Inflammatory macrophage (primary cell): ENCODE measurements at regions not wholly inside any gene's neighbourhood (a gene's known extent, or its start where the extent isn't known, plus 50 kb on each side); places are given as distances from the start of the nearest gene placed in this dataset.
A peak's percentile ranks its signal among the peaks of the same experiment; 100 is the strongest.

Source experiments
- DNase-seq, 2 donors: peaks; one replicate each; pipeline ENCODE4 v3.0.0-alpha.2; 2020 to 2022

DNA sequence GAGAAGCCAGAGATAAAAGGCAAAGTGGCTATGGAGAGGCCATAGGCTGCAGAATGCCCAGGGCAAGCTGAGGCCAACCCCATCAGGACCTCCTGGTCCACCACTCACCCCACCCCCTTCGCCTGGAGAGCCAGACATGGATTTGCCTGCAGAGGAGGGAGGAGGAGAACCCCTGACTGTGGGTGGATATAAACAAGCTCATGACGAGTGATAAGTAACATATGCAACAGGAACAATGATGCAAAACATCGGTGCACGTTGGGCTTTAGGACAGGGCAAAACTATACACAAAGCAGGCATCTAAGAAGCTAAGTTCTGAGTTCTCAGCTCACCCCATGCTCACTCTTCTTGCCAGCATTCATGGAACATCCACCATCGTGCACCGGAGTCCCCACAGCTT, 150.3 kb downstream of the ETS2 start:
- DNase-seq = peak; percentile 15 to 57

DNA sequence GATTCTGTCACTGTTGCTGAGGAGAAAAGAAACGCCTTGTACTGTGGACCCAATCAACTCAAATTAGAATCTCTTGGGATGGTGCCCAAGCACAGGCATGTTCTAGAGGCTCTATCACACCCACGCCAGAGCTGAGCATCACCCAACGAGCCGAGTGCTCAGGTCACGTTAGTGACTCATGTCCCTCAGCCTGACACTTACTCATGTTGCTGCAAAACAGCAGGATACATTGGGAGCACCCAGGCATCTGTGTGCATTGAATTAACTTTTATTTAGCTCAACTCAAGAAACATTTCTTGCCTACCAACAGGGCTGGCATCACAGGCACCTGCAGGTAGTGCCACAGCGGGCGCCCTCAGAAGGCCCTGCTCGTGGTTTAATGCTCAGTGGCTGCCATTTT, 149.8 kb downstream of the ETS2 start:
- DNase-seq = peak; percentile 58 to 83

DNA sequence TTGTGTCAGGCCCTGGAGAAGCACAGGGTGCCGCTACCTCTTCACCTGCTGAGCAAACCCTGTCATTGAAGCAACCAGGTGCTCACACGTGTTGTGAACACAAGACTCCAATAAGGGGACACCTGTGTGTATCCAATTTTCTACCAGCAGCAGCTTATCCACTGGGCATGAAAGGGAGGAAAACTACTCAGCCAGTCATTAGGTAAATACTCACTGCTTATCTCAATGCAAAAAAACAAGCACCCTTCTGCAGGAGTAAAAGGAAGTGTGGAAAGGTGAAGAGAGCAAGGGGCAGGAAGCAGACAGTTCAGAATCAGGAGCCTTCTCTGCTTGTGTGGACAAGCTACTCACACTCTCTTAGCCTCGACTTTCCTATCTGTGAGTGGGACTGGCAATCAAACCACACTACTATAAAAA, 148.9 kb downstream of the ETS2 start:
- DNase-seq = no peak

DNA sequence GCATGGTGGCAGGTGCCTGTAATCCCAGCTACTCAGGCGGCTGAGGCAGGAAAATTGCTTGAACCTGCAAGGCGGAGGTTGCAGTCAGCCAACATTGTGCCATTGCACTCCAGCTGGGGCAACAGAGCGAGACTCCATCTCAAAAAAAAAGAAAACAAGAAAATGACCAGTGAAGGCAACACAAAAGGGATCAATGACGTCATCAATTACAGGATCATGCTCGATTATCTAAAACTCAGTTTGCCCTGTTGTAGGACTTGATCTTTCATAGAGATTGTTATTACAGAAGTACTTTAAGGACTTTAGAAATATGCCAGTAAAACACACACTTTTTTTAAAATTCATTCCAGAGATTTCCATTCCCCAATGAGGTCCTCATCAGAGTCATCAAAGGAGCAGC, 147.8 kb downstream of the ETS2 start:
- no peak for DNase-seq

DNA sequence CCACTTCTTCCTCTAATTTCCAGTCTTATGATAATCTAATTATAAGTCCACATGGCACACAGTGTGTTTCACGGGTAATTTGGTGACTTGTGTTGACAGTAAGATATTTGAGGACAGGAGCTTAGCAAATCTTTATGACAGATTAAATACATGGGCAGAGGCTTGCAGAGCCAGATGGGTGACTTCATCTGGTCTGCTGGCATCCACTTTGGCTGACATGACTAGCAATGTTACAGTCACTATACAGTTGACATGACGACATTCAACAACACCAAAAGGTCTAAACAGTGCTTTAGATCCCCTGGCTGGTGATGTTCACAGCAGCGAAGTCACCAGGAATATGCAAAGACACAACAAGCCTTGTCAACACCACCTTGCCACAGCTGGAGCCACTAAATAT, 147.2 kb downstream of the ETS2 start:
- peak in 1 of 2 donors; percentile 9 for DNase-seq

DNA sequence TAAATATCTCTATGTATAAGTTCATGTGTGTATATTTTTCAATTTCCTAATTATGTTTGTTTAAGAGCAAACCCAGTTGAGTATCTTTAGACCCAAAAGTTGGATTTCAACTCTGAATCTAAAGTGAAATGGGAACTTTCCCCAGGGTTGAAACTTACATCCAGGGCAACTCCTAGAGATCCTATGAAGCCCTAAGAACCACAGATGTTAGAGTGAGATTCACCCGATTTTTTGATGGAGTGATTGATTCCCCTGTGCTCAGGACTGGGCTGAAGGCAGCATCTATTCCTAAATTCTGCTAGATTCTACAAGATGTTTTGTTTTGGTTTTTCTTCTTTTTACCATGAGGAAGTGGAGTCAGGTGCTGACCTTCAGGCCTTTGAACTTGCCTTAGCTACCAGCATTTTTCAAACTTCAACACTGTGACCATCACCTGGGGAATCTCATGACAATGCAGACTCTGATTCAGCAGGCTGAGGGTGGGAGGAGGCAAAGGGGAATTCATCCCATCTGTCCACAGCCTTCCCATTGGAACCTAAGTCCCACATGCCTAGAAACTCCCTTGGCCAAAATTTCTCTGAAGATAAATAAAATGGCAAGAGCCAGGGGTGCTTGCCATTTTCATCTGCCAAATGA, 145.5 kb downstream of the ETS2 start:
- no peak for DNase-seq

DNA sequence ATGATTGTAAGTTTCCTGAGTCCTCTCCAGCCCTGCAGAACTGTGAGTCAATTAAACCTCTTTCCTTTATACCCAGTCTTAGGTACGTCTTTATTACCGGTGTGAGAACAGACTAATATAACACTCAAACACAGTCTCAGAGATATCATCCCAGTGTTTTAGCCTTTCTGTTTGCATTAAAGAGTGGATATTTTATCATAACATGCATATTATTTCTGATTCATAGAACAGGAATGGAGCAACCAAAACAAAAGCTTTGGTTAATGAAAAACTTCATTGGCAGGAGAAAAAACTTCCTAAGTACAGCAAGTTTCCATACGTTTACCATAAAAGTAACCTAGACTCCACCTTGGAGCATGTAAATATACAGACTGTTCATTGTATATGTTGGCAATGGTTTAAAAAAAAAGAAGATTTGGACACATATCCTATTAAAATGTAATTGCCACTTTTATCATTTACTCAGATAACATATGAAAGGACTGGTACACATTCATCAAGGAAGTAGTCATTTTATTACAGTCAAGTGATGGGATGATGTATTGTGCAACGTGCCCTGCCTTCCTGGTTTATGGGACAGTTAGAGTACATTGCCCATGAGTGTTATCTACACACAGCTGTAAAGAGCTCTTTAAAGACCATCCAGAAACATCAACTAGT, 144.8 kb downstream of the ETS2 start:
- DNase-seq = peak; percentile 34 to 38

DNA sequence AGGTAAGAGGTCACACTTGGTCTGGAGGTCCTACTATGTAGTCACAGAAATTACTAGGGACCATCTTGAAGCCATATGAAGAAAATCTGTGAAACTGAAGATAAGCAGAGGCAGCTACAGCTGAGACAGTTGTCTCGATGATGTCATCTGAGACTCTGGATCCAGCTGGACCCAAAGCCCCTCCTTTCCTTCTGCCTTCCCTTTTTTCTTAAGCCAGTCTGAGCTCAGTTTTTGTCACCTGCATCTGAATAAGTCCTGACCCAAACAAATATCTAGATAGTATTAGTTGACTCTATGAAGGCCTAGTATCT, 143.3 kb downstream of the ETS2 start:
- DNase-seq = no peak

DNA sequence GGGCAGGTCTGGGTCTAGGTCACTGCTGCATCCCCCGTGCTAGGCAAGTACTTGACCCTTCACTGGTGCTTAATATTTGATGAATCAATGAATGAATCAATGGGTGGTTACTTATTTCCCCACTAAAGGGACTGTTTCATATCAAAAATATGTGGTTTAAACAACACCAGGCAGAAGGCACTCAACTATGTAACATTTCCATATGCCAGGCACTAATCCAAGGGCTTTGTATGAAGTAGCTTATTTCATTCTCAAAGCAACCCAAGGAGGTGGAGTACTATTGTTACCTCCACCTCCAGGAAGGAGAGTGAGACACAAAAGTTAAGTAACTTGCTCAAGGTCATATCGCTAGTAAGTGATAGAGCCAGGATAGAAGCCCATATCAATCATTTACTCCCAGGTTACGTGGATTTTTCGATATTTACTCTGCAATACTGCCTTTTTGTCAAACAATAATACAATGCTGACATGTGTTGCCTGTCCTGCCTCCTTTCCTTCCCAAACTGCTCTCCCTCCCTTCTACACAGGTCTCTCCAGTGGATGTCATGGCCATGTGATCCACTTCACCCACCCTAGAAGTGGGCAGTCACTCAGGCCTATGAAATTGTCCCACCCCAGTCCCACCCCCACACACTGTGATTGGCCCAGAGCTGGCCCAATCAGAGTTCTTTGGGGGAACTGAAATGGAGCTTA, 142.8 kb downstream of the ETS2 start:
- no peak for DNase-seq

DNA sequence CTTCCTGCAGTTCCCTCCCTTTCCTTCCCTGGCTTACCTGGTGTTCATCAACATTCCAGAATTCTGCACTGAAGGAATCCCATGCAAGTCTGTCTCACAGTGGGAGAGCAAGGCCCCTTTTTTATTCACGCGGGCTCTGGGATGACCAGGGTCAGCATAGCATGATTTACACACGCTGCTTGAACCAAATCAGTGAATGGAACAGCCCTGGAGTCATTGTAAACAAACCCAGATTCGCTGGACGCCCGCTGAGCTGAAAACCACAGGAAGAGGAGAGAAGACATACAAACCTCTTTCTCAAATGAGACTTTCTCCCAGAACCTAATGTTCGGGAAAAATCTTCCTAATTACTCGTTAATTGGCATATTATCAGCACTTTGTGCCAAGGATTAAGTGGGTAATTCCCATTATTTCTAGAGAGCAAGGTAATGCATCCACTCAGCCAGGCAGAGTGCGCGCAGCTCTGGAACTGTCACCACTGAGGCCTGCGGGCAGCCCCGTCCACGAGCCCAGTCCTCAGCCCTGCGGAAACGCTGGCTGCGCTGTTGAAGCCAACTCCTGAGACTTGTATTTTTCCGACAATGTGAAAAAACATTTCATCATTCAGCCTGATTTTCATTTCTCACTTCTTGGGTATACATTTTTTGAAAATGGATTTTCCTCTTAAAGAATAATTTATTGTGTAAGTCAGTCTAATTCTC, 140.0 kb downstream of the ETS2 start:
- DNase-seq = no peak

DNA sequence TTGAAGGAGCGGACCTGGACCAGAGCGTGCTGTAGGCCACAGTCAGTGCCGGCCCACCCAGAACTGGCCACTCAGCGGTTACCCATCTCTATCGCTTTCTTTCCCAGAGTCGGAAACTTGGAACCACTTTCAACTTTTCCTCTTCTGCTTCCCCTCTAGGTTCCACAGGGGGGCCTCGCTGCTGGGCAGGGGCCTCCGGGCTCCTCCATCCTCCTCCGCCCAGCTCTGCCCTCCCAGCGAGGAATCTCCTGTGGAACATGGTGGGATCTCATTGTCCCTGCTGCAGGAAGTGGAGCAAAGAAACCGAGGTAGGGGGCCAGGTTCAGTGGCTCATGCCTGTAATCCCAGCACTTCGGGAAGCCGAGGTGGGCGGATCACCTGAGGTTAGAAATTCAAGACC, 139.2 kb downstream of the ETS2 start:
- no peak for DNase-seq

DNA sequence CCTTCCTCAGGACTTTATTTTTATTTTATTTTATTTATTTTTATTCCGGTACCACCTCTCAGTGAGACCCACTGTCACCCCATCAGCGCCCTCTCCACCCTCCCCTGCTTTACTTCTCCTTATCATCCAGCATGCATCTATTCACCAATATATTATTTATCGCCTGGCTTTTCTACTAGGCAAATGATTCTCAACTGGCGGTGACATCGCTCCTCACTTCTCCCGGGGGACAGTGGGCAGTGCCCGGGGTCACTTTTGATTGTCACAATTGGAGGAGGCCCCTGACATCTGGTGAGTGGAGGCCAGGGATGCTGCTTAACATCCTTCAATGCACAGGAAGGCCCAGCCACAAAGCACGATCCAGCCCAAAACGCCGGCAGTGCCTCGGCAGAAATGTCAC, 138.7 kb downstream of the ETS2 start:
- no peak for DNase-seq

DNA sequence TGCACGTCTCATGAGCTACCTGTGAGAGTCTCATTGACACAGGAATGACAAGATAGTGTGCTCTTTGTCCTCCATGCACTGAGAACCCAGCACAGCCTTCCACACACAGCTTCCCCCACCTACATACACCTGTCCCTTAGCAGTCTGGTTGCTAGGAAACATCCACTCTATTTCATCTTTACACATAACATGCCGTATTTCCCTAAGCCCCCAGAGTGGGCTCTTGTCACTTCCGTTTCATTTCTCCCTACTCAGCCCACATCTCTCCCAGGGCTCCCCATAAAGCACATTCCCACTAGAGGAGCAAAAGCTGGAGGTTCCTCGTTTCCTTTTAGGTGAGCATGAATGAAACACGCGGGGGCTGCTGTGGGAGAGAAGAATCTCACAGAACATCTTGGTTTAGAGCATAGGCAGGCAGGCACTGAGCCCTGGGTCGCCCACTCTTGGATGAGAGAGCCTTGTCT, 137.1 kb downstream of the ETS2 start:
- DNase-seq = no peak

DNA sequence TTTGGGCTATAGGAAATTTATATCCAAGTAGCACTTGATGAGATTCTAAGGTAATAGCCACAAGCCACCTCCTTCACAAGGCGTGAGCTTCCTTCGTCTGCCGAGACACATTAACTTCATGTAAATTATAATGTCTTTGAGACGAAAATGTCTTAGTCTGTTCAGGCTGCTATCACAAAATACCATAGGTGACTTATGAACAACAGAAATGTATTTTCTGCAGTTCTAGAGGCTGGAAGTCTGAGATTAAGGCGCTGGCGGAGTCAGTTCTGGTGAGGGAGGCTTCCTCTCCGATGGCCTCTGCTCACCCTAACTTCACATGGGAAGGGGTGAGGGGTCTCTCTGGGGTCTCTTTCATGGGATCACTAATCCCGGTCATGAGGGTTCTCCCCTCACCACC, 133.0 kb downstream of the ETS2 start:
- DNase-seq = no peak

DNA sequence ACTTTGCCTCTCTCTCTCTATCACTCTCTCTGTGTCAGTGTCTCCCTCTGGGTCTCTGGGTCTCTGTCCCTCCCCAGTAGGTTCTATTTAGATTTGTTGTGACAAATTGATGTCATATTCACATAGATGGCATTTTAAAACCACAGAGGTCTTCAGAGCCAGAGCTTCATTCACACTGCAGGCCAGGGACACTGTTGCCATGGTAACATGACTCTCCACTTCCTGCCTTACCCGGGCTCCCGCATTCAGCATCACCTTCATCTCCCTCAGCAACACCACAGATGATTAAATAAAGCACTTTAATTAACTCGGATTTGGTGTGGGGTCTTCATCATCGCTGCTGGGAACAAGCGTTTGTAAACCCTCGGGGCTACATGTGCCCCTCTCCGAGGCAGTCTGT, 132.6 kb downstream of the ETS2 start:
- no peak for DNase-seq

DNA sequence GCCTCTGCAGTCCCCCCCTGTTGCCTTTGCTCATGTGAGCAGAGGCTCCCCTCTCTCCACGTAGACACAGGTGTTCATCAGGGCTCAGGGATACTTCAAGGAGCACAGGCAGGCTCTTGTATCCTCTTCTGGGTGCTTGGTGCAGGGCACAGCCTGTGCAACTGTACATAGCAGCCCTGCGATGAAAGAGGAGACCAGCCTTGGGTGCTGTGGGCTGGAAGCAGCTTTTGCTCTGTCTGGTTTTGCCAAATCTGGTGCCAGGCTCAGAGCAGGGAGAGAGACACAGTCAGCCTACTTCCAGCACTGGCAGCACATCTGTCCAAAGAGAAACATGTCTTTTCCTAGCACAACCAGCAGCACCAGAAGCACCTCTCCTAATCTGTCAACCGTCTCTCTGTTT, 132.1 kb downstream of the ETS2 start:
- no peak for DNase-seq

DNA sequence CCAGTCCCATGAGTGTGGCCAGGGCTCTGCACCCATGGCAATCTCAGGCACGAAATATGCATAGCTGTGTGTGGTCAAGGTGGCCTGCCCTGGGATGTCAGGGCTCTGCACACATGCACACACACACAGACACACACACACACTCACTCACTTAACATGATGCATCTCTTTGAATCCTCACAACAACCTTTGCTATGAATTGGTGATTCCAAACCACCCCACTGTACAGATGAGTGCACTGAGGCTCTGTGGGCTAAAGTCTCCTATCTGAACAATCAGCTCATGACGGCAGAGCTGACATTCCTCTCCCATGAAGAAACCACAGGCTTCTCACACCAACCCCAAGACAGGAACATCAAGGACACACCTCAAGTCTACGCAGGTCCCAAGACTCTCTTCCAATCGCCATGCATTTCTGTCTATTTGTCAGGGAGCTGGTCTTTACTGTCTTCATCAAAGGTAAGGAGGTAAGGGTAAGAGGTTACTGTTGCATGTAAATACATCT, 131.6 kb downstream of the ETS2 start:
- no peak for DNase-seq

DNA sequence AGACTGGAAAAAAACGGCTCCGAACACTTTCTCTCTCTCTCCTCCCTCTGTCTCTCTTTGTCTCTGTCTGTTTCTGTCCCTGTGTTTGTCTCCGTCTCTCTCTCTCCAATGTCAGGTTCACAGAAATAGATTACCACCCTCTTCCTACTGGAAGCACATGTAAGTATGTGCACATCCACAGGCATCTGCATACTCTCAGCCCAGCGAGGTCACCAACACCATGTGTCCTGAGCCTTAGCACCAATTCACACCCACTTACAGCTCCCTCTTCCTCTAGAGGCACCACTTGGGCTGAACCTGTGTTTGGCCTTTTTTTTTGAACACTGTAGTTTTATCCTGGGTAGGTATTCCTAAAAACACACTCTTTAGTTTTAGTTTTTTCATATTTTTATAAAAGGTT, 130.5 kb downstream of the ETS2 start:
- DNase-seq = peak; percentile 46 to 79

DNA sequence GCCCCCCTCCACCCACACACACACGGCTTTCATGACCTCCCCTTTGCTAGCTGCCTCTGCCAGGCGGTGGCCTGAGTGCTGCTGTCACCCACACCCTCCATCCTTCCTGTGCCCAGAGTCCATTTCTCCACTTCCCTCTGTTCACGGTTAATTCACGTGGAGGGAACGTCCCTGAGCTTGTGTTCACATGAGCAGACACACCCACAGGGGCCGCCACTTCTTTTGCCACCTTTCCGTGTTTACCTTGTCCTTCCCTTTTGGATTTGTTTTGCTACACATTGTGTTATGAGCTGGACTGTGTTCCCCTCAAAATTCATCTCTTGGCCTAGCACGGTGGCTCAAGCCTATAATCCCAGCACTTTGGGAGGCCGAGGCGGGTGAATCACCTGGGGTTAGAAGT, 128.0 kb downstream of the ETS2 start:
- no peak for DNase-seq

DNA sequence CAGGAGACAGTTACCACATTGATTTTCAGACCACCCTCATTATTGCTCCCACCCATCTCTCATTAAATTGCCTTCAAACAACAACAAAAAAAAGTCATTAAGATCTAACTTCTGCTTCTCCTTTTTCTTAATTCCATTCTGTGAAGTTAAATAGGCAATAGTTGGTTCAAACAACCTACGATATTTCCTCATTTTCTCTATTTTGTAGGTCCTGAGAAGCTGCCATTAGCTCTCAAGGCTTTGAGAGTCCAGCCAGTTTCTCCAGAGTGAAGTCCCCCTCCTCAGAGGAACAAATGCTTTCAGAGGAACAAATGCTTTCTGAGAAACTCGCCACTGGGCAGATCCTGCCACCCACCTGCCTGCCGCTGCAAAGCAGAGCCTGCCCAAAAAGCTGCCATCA, 125.6 kb downstream of the ETS2 start:
- DNase-seq = peak; percentile 23 to 69

DNA sequence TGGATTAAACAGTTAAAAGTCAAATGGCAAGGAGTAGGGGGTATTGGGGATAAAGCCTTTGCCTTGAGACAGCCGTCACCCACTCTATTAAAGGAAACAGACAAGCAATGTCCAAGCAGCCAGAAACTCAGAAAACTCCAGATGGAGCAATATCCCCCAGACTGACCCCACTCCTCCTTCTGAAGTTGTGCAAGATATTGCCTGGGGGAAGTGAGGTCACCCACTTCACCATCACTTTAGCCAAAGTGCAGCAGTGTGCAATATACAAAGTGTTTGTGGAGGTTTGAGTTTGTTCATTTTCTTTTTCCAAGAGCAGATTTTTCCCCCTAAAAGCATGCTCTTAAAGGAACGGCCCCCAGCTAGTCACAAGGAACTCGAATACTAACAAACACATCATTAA, 125.1 kb downstream of the ETS2 start:
- peak; percentile 90 to 92 for DNase-seq

DNA sequence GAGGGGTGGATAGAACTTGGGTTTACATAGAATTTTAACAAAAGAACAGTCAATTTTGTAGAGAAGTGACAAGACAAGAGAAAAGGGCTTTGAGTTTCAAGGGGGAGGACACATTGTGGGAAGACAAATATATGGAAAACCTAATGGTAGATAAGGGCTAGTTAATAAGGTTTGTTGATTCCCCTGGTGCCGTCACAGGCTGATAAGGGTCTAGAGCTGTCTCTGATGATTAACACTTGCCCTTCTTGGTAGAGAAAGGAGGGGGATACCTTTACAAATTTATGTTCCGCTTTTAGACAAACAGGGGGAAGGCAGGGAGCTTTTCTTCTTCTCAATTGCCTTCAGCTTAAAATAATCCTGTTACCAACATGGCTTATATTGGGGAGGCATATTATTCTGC, 124.3 kb downstream of the ETS2 start:
- DNase-seq = no peak

DNA sequence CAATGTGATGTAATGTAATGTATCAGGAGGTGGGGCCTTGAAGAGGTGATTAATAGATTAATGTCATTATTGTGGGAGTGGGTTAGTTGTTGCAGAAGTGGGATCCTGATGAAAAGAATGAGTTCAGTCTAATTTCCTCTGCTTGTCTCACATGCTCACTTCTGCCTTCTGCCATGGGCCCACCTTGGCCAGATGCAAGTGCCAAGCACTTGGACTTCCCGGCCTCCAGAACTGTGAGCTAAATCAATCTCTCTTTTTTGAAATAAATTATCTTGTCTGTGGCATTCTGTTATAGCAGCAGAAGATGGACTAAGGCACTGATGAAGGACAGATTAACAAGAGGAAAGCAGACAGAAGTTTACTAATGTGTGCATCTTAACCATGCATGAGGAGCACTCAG, 123.9 kb downstream of the ETS2 start:
- DNase-seq = no peak

DNA sequence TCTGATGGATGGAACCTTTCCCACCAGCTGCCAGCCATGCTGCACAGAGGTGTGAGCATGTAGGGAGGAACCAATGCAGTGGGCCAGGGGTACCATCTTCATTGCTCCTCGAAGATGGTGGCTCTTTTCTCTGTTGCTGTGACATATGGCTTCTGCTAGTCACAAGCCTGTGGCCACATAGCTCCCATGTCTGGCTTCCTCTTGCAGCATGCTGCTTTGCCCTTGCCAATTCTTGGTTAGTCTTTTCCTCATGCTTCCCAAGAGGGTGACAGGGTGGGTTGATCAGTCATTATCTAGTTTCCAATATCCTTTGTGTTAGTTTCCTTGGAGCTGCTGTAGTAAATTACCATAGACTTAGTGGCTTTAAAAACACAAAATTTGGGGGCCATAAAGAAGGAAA, 123.4 kb downstream of the ETS2 start:
- peak; percentile 76 to 85 for DNase-seq
